DND-41 (cell line): ENCODE measurements at regions not wholly inside any gene's neighbourhood (a gene's known extent, or its start where the extent isn't known, plus 50 kb on each side); places are given as distances from the start of the nearest gene placed in this dataset.

Experiments
- EZH2 ChIP-seq: IDR thresholded peaks from 3 replicates; pipeline ENCODE4 v1.6.1; 2012; ENCODE audit warnings: borderline replicate concordance, low read depth, mild to moderate bottlenecking, moderate library complexity, low read length, inconsistent platforms; ENCODE audit not compliant: severe bottlenecking
- TF ChIP-seq, protein P1 (sequence below): IDR thresholded peaks from 2 replicates; pipeline ENCODE4 v1.5.1; 2012; ENCODE audit warnings: borderline replicate concordance, low read length, moderate library complexity, mild to moderate bottlenecking; ENCODE audit not compliant: poor library complexity, severe bottlenecking; ENCODE audit errors: extremely low read depth

DNA sequence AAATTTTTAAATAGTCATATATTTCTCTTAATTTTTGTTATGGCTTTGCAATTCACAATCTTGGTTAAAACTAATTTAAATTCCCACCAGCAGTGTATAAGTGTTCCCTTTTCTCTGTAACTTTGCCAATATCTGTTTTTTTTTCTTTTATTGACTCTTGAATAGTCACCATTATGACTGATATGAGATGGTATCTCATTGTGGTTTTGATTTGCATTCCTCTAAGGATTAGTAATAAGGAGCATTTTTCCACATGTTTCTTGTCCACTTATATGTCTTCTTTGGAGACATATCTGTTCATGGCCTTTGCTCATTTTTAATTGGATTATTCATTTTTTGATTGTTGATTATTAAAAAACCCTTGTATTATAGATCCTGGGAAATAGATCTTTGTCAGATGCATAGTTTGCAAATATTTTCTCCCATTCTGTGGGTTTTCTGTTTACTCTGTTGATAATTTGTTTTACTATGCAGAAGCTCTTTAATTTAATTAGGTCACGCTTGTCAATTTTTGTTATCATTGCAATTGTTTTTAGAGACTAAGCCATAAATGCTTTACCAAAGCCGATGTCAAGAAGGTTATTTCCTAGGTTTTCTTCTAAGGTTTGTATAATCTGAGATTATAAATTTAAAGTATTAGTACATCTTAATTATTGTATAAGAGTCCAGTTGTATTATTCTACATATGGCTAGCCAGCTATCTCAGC is 610.9 kb downstream of the CHSY3 start:
- TF ChIP-seq, protein P1, sequence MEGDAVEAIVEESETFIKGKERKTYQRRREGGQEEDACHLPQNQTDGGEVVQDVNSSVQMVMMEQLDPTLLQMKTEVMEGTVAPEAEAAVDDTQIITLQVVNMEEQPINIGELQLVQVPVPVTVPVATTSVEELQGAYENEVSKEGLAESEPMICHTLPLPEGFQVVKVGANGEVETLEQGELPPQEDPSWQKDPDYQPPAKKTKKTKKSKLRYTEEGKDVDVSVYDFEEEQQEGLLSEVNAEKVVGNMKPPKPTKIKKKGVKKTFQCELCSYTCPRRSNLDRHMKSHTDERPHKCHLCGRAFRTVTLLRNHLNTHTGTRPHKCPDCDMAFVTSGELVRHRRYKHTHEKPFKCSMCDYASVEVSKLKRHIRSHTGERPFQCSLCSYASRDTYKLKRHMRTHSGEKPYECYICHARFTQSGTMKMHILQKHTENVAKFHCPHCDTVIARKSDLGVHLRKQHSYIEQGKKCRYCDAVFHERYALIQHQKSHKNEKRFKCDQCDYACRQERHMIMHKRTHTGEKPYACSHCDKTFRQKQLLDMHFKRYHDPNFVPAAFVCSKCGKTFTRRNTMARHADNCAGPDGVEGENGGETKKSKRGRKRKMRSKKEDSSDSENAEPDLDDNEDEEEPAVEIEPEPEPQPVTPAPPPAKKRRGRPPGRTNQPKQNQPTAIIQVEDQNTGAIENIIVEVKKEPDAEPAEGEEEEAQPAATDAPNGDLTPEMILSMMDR, result no peak
- no peak for TF ChIP-seq EZH2
